GM06990 (cell line): ENCODE measurements at regions not wholly inside any gene's neighbourhood (a gene's known extent, or its start where the extent isn't known, plus 50 kb on each side); places are given as distances from the start of the nearest gene placed in this dataset.

Experiments used
- DNase-seq: peaks from one replicate; pipeline ENCODE4 v3.0.0-alpha.2; 2011; ENCODE audit not compliant: insufficient read length; ENCODE audit errors: extremely low read depth
- H3K27me3 ChIP-seq: replicated peaks from 2 replicates; pipeline ENCODE4 v1.6.0; 2011; ENCODE audit warnings: low read length; ENCODE audit not compliant: control insufficient read depth, insufficient read depth
- H3K36me3 ChIP-seq: 2 replicates; pipeline ENCODE4 v1.5.1; 2011; ENCODE audit warnings: low read length; ENCODE audit not compliant: control insufficient read depth, insufficient read depth
- H3K4me3 ChIP-seq: replicated peaks from 2 replicates; pipeline ENCODE4 v1.5.1; 2011; ENCODE audit warnings: low read depth, mild to moderate bottlenecking, control low read depth, low read length
- TF ChIP-seq, protein P1 (sequence below): IDR thresholded peaks from 2 replicates; pipeline ENCODE4 v1.5.1; 2011; ENCODE audit warnings: low read length, control low read depth, mild to moderate bottlenecking, inconsistent platforms; ENCODE audit not compliant: insufficient read depth, poor library complexity, severe bottlenecking

- DNase-seq = no peak
- H3K36me3 ChIP-seq = no peaks in the 10 kb centered on the region
- H3K4me3 ChIP-seq = no peak overlapping the region
- TF ChIP-seq, protein P1, sequence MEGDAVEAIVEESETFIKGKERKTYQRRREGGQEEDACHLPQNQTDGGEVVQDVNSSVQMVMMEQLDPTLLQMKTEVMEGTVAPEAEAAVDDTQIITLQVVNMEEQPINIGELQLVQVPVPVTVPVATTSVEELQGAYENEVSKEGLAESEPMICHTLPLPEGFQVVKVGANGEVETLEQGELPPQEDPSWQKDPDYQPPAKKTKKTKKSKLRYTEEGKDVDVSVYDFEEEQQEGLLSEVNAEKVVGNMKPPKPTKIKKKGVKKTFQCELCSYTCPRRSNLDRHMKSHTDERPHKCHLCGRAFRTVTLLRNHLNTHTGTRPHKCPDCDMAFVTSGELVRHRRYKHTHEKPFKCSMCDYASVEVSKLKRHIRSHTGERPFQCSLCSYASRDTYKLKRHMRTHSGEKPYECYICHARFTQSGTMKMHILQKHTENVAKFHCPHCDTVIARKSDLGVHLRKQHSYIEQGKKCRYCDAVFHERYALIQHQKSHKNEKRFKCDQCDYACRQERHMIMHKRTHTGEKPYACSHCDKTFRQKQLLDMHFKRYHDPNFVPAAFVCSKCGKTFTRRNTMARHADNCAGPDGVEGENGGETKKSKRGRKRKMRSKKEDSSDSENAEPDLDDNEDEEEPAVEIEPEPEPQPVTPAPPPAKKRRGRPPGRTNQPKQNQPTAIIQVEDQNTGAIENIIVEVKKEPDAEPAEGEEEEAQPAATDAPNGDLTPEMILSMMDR = no peak
- H3K27me3 ChIP-seq = no peaks in the 10 kb centered on the region
Measured at GRCh38 chr7:4319280-4319679, 362.8 kb upstream of the FOXK1 start.

GRCh38 chr7:4325732-4326131 lies 356.4 kb upstream of the FOXK1 start:
- no peak for DNase-seq
- Histone ChIP-seq H3K27me3 (no peaks in the 10 kb centered on the region), H3K4me3 (no peak overlapping the region), H3K36me3 (no peaks in the 10 kb centered on the region)
- TF ChIP-seq, protein P1 = no peak

DNA sequence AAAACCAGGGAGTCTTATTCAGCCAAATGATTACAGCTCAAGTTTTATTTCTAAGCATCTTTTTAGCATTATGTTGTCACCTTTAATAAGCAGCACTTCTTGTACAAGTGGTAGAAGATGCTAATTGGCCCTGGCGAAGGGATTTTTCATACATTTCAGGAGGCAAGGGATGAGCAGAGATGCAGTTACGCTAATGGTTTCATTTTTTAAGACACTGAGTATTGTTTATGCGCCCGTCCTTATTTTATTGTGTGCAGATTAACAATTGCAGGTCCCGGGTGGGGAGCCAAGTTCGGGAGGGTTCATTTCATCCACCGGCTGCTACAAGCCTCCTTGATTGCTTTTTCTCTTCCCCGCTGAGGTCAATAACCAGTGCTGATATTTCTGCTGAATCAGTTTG lies 350.4 kb upstream of the FOXK1 start:
- TF ChIP-seq, protein P1 = no peak
- no peak overlapping the region for H3K4me3 ChIP-seq
- no peaks in the 10 kb centered on the region for H3K36me3 ChIP-seq
- DNase-seq = no peak
- H3K27me3 ChIP-seq = no peaks in the 10 kb centered on the region

- Histone ChIP-seq H3K27me3 (no peaks in the 10 kb centered on the region), H3K36me3 (no peaks in the 10 kb centered on the region), H3K4me3 (no peak overlapping the region)
- TF ChIP-seq, protein P1 = no peak
- no peak for DNase-seq
Measured at GRCh38 chr7:4338556-4338955, 343.5 kb upstream of the FOXK1 start.

DNA sequence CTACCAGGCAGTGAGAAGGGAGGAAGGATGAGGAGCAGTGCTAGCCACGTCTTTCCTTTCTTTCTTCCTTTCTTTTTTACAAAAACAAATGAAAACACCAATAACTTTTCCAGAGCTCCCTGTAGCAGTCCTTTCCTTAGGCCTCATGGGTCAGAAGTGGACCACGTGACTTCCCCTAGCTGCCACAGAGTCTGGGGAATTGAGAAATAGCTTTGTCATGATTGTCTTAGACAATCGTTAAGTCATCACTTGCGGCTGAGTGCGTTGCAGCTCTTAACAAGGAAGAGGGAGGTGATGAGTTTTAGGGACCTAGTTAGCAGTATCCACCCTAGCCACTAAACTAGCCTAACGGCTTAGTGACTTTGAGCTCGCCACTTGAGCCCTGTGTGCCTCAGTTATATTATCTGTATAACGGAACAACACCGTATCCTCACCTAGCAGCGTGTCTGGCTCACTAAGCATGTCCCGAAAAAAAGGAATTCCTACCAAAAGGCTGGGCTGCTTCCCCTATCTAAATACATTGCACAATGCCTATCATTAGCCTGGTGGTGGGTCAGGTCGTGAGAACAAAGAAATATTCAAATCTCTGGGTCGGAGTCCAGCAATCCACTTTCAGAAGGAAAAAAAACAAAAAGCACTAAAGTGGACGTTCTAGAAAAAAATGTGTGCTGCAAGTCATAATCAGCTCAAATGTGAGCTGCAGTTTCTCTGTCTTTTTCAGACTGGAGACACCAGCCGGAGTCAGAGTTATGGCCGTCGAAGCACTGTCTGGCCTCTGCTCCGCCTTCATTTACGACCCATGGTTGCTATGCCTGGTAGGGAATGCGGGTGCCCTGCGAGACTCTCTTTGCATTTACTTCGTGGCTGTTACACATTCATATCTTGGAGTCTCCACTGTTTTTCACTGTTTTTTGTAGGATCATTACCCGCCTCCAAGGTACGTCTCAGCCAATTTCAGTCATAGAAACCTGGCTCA lies 338.5 kb upstream of the FOXK1 start:
- Histone ChIP-seq H3K36me3 (no peaks in the 10 kb centered on the region), H3K27me3 (no peaks in the 10 kb centered on the region), H3K4me3 (no peak overlapping the region)
- TF ChIP-seq, protein P1 = no peak
- DNase-seq = no peak
